GM21423 (cell line): ENCODE measurements at regions not wholly inside any gene's neighbourhood (a gene's known extent, or its start where the extent isn't known, plus 50 kb on each side); places are given as distances from the start of the nearest gene placed in this dataset.

Source experiments
- ATAC-seq: cut with Tn5 transposase; IDR thresholded peaks from one replicate; pipeline ENCODE4 v1.9.1; 2021; ENCODE audit warnings: mild to moderate bottlenecking, moderate library complexity; ENCODE audit not compliant: unreplicated experiment

GRCh38 chr7:17507717-17508116, 209.3 kb downstream of the AHR start:
- no peak for ATAC-seq

GRCh38 chr7:17512181-17512675, 213.8 kb downstream of the AHR start:
- ATAC-seq, result no peak

- ATAC-seq, result no peak
These were observed 218.3 kb downstream of the AHR start for GRCh38 chr7:17516771-17517170.

- no peak for ATAC-seq
These were observed 222.5 kb downstream of the AHR start for GRCh38 chr7:17520941-17521340.

DNA sequence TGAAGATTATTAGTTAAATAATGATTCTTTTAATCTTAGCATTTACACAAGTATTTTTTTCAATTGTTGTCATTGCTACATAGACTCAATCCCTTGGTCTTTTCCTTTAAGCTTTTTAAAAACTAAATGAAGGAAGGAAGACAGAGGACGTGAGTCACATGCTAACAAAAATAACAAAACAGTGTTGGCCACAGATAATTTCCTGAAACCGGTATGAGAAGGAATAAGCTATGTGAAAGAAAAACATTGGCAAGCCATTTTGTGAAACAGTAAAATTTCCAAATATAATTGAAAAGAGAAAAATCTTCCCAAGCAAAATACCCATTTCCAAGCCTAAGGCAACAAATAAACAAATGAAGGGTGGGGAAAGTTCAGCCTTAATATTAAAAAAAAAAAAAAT, 223.0 kb downstream of the AHR start:
- ATAC-seq, result no peak

DNA sequence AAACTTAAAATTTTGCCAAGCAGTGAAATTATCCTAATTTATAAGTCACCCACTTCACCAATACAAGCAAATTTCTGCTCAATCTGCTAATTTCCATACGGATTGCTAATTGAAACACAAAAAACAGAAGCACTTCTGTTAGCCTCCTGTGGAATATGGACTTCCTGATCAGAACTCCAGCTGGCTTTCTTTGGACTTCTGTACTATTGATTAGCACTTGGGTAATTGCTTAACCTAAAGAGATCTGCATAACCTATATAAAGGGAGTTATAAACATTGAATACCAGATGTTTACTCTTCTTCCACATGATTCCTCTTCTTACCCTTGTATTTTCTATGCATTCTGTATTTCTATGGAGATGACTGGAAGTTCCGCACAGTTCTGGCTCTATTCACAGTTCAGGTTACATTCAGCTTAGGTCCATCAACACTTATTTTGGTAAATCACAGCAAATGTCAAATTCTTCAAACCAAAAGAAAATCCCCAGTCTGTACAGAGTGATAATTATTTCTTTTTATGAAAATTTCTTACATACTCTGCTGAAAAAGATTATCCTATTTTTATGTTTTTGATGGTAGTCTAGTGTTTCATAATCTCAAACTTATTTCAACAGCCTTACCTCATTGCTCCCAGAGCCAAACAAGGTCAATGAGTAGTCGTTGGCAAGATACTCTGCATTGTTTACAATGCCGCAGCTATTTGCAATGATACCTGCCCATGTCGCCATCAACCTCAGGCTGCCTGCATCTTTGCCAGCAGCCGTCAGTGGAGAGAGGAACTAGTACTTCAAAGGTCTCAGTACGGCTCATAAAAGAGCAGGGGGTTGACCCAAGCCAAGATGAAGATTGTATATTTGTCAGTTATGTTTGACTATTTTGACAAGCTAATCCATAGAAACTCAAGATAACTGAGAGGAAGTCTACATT, 225.6 kb downstream of the AHR start:
- ATAC-seq, result no peak

DNA sequence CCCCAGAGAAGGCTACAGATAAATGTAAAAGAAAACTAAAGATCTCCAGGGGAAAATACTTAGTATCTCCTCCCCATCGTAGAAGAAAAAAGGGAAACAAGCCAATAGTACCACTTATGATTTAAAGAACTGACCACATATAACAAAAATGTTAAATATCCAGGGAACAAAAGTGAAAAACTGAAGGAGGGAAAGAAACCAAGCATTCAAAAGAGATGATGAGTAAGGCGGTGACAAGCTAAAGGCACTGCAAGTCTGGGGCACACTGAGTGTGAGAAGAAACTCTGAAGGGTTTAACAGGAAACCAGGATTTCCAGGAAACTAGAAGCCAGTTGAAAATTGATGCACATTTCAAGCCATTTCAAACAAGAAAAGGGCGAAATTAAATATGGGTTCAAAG, 226.3 kb downstream of the AHR start:
- ATAC-seq, result no peak

- no peak for ATAC-seq
These were observed 228.2 kb downstream of the AHR start for GRCh38 chr7:17526621-17527020.

- ATAC-seq, result no peak
These were observed 230.2 kb downstream of the AHR start for GRCh38 chr7:17528636-17529035.

DNA sequence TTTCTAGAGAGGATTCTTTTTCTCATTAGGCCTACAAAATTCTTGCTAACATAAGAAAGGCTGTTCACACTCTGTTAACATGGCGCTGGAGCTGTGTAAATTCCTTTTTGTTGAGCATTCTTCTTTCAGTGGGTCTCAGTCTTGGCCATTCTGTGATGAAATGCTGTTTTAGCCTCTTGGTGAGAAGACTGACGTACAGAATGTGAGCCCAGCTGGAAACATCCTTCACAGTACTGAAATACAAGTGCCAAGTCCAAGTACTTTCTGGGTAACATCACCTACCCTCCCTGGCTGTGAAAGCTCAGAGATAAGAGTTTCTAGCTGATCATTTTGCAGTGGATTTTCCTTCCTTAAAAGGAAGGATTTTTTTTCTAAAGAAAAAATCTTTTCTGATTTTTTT, 231.8 kb downstream of the AHR start:
- no peak for ATAC-seq

DNA sequence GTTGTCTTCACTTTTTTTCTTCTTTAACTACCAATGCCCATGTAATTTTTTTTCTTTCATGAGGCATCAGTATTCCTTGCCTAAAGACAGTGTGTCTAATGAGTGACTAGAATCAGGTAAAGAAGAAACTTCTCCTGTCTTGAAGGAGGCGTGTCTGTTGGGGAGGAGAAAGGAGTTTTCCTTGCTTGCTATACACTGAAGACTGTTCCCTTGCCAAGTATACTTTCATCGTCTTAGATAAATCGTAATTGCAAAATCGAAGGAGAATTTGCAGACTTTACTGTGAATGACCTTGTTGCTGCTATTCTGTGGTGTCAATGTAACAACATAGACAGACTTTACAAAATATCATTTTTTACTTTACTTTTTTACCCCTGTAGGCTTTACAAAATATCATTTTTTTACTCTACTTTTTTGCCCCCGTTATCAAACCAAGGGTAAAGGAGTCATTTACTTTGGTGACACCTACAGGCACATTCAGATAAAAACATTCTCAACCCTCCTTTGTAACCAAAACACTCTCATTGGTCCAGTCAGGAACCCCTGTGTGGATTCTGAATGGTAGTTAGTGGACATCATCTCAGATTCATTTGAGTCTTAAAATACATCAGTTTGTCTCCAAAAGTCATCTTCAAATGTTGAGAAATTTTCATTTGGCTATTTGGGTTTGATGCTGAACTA, 232.4 kb downstream of the AHR start:
- ATAC-seq, result no peak

DNA sequence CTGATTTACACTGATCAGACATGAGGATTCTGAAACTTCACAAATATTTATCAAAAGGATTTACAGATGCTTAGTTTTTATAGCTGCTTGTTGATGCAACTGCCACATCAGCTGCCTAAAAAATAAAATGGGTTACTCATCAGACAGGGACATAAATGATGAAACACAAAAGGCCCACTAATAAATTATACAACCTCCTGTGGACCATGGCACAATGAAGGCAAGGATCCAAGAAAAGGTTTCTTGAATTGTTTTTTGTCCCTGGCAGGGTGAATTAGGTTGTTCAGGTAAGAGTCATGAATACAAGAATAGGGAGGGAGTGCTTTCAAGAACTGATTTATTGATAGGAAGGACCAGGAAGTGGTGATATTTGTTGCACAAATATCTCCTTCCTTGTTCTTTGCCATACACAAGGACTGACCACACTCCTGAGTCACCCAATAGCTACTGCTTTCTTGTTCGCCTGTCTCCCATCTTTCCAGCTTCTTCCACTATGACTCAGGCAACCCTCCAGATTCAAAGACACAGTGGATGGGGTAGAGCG, 234.5 kb downstream of the AHR start:
- ATAC-seq, result no peak

DNA sequence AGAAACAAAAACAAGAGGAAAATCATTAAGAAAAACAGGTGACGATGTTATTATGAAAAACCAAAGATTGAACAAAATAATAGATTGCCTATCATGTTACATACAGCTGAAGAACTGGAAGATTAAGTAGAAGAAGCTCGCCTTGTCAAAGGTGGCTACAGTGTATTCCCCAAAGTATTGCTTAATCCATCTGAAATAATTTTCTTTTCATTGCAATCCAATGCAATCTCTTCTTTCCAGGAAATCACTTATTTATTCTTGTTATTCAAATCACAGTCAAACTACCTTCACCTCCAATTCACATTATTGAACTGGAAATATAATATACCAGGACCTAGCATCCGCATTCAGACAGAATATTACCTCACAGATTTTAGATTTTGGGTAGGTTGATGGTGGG, 235.9 kb downstream of the AHR start:
- ATAC-seq, result no peak

- no peak for ATAC-seq
These were observed 237.3 kb downstream of the AHR start for GRCh38 chr7:17535776-17536175.

- ATAC-seq, result no peak
These were observed 245.9 kb downstream of the AHR start for GRCh38 chr7:17544401-17544800.

DNA sequence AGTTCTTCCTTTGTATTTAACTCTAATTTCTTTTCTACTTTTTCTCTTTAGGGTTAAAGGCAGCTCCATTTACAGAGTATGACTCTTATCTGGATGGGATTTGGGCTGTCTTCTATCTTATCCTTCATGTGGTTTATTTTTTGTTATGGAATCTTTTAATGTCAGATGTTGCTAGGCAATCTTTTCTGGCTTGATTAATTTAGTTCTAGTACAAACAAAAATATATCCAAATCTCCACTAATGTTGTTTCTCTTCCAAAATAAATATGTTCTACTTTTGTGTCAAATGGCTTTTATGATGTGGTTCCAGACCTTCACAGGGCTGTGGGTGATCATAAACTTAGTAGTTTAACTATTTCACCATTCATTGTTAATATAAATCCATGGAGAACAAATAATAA, 246.9 kb downstream of the AHR start:
- ATAC-seq, result no peak

DNA sequence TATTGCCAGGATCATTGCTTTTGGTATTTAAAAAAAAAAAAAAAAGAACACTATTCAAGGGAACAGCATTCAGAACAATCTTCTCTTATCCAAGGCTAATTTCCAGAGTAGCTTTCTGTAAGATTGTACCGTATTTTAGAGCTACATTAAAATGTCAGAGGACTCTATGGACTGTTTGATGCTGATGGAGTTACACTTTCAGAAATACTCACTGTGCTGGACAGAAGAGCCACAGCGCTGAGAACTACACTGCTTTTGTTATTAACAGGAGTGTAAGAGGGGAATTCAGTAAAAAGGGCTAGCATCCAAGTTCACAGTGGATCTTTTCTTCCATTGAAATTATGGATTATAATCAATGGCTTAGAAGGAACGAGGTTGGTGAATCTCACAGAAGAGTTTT, 247.7 kb downstream of the AHR start:
- no peak for ATAC-seq

DNA sequence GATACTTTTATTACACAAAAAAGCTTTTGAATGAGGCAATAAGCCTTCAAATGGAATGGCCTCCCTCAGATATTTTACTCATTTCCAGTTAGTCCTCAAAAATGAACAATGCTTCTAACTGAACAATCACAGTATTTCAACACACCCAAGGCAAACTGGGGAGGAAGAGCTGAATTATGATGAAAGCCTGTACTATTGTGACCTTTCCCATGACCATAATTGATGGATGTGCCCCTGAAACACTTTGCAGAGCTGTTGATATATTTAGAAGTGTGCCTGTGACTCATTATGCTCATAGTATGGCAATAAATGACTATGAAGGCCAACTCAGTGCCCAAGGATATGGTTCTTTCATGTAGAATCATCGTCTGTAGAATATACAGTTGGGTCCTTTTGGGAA, 248.1 kb downstream of the AHR start:
- no peak for ATAC-seq

DNA sequence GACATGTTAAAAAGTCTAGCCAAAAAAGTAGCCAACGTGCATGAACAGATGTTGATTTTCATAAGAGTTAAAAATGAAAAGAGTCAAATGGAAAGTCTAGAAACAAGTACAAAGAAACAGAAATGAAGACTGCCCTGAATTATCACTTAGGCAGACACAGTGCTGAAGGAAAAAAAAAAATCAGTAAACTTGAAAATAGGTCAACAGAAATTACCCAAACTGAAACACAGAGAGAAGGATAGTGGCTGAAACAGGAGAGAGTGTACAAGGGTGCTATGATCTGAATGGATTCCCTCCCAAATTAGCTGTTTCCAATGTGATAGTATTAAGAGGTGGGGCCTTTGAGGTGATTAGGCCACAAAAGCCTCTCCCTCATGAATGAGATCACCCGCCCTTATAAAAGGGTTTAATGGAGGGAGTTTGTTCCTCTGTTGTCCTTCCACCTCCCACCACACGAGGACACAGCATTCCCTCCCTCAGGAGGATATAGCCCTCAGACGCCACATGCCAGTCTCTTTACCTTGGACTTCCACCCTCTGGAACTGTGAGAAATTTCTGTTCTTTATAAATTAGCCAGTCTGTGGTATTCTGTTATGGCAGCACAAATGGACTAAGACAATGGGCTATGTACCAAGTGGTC, 249.7 kb downstream of the AHR start:
- ATAC-seq, result no peak

DNA sequence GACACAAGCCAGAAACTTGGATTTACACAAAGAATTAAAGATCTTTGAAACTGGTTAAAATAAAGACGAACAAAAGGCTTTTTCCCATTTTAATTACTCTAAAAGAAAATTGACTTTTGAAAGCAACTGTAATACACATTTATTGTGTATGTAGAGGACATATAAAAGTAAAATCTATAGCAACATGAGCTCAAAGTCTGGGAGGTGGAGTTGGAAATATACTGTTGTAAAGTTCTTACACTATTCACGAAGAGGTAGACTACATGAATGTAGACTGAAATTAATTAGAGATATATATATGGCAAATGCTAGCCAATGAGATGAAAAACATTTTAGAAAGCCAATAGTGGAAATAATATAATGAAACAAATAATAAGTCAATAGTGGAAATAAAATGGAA, 251.0 kb downstream of the AHR start:
- ATAC-seq, result no peak

GRCh38 chr7:17552373-17552772, 253.9 kb downstream of the AHR start:
- ATAC-seq, result no peak
